ENCODE measurements at regions not wholly inside any gene's neighbourhood (a gene's known extent, or its start where the extent isn't known, plus 50 kb on each side); places are given as distances from the start of the nearest gene placed in this dataset.
A peak's percentile ranks its signal among the peaks of the same experiment; 100 is the strongest.
"Not testable (repeated sequence)": the region's sequence is repeated elsewhere in the genome, so short reads cannot be mapped to it uniquely, and the experiment has no call there.

GRCh38 chr4:123674762-123675465, 278.3 kb downstream of the SPRY1 start:
- DNase-seq (ENCODE audit: low read depth in 2 of 2): no peak

- DNase-seq (ENCODE audit: low read depth in 2 of 2): no peak
Observed at GRCh38 chr4:123675567-123675966, 279.0 kb downstream of the SPRY1 start.

- no peak for DNase-seq (ENCODE audit: low read depth in 2 of 2)
Observed at GRCh38 chr4:123676071-123676889, 279.7 kb downstream of the SPRY1 start.

GRCh38 chr4:123676890-123677229, 280.3 kb downstream of the SPRY1 start:
- DNase-seq (ENCODE audit: low read depth in 2 of 2): no peak

GRCh38 chr4:123682931-123683330, 286.3 kb downstream of the SPRY1 start:
- DNase-seq (ENCODE audit: low read depth in 2 of 2): no peak

GRCh38 chr4:123684937-123685336, 288.3 kb downstream of the SPRY1 start:
- not testable (repeated sequence) for DNase-seq (ENCODE audit: low read depth in 2 of 2)

- not testable (repeated sequence) for DNase-seq (ENCODE audit: low read depth in 2 of 2)
Observed at GRCh38 chr4:123695531-123695930, 298.9 kb downstream of the SPRY1 start.

GRCh38 chr4:123696687-123697086, 300.1 kb downstream of the SPRY1 start:
- no peak for DNase-seq (ENCODE audit: low read depth in 2 of 2)

- DNase-seq (ENCODE audit: low read depth in 2 of 2): no peak
Observed at GRCh38 chr4:123698556-123698955, 302.0 kb downstream of the SPRY1 start.

- peak; percentile 94 to 95 for DNase-seq (ENCODE audit: low read depth in 2 of 2)
Observed at GRCh38 chr4:123699880-123700771, 303.5 kb downstream of the SPRY1 start.

- DNase-seq (ENCODE audit: low read depth in 2 of 2): peak in 1 of 2 experiments; percentile 5
Observed at GRCh38 chr4:123701131-123701575, 304.6 kb downstream of the SPRY1 start.

- no peak for DNase-seq (ENCODE audit: low read depth in 2 of 2)
Observed at GRCh38 chr4:123705419-123705818, 308.8 kb downstream of the SPRY1 start.

GRCh38 chr4:123706973-123707372, 310.4 kb downstream of the SPRY1 start:
- peak; percentile 19 to 34 for DNase-seq (ENCODE audit: low read depth in 2 of 2)

- no peak for DNase-seq (ENCODE audit: low read depth in 2 of 2)
Observed at GRCh38 chr4:123708902-123709301, 312.3 kb downstream of the SPRY1 start.

- DNase-seq (ENCODE audit: low read depth in 2 of 2): no peak
Observed at GRCh38 chr4:123709336-123709735, 312.7 kb downstream of the SPRY1 start.

- DNase-seq (ENCODE audit: low read depth in 2 of 2): no peak
Observed at GRCh38 chr4:123731035-123731434, 334.4 kb downstream of the SPRY1 start.

- no peak for DNase-seq (ENCODE audit: low read depth in 2 of 2)
Observed at GRCh38 chr4:123737156-123737555, 340.6 kb downstream of the SPRY1 start.

- no peak for DNase-seq (ENCODE audit: low read depth in 2 of 2)
Observed at GRCh38 chr4:123739806-123740205, 343.2 kb downstream of the SPRY1 start.

GRCh38 chr4:123740236-123740635, 343.6 kb downstream of the SPRY1 start:
- no peak for DNase-seq (ENCODE audit: low read depth in 2 of 2)

- DNase-seq (ENCODE audit: low read depth in 2 of 2): peak; percentile 6 to 9
Observed at GRCh38 chr4:123741906-123742305, 345.3 kb downstream of the SPRY1 start.

- DNase-seq (ENCODE audit: low read depth in 2 of 2): no peak
Observed at GRCh38 chr4:123743848-123744247, 347.3 kb downstream of the SPRY1 start.

- no peak for DNase-seq (ENCODE audit: low read depth in 2 of 2)
Observed at GRCh38 chr4:123744664-123745290, 348.2 kb downstream of the SPRY1 start.
